HEK293 (cell line): ENCODE measurements at regions not wholly inside any gene's neighbourhood (a gene's known extent, or its start where the extent isn't known, plus 50 kb on each side); places are given as distances from the start of the nearest gene placed in this dataset.

ENCODE experiments used
- CTCF ChIA-PET: fragments of 350-600 bp; formaldehyde crosslinking; extraction: SDS; loops from one replicate; lab custom pipeline; 2021; ENCODE audit warnings: antibody characterized with exemption; lab: Yijun Ruan, JAX
- POLR2A ChIA-PET: fragments of 300-600 bp; formaldehyde crosslinking; extraction: SDS; loops from one replicate; lab custom pipeline; 2020; ENCODE audit warnings: antibody characterized with exemption, inconsistent platforms; lab: Yijun Ruan, JAX
- H3K27ac ChIP-seq: fragments of 200-500 bp; sonication (Bioruptor generic); 2 replicates; pipeline ENCODE4 v1.5.1; 2014; ENCODE audit warnings: low read depth, low read length, control low read depth, inconsistent platforms; ENCODE audit errors: extremely low read depth
- H3K36me3 ChIP-seq, 2 experiments: fragments of 200-500 bp in 1 of 2; sonication (Bioruptor generic) in 1 of 2; 1 replicate in 1 of 2; 2 replicates in 1 of 2; pipeline ENCODE4 v1.5.1; 2014 to 2017; ENCODE audit warnings: inconsistent platforms in 2 of 2, low read length in 2 of 2; ENCODE audit not compliant: control insufficient read depth in 2 of 2, insufficient read depth in 1 of 2
- H3K4me1 ChIP-seq: fragments of 200-500 bp; sonication (Bioruptor generic); 2 replicates; pipeline ENCODE4 v1.5.1; 2014; ENCODE audit warnings: mild to moderate bottlenecking, low read length, inconsistent platforms; ENCODE audit not compliant: control insufficient read depth, insufficient read depth
- H3K4me3 ChIP-seq: 2 replicates; pipeline ENCODE4 v1.5.1; 2011; ENCODE audit warnings: low read depth, mild to moderate bottlenecking, control low read depth, low read length, moderate library complexity
- H3K9me3 ChIP-seq: fragments of 200-500 bp; sonication (Bioruptor generic); 2 replicates; pipeline ENCODE4 v1.5.1; 2014; ENCODE audit warnings: low read depth, low read length, inconsistent platforms; ENCODE audit not compliant: control insufficient read depth, insufficient read depth
- ELK4 ChIP-seq: IDR thresholded peaks from 2 replicates; pipeline ENCODE4 v1.6.1; 2011; ENCODE audit warnings: mild to moderate bottlenecking, low read depth, low read length, borderline replicate concordance
- GLI4 ChIP-seq: fragments of 450-650 bp; formaldehyde crosslinking; IDR thresholded peaks from 2 replicates; pipeline ENCODE4 v1.5.1; 2016; ENCODE audit warnings: missing biosample characterization, missing genetic modification characterization
- KLF10 ChIP-seq: fragments of 450-650 bp; IDR thresholded peaks from 2 replicates; pipeline ENCODE4 v1.5.1; 2018; ENCODE audit warnings: missing biosample characterization, mild to moderate bottlenecking, missing genetic modification characterization
- SP3 ChIP-seq: fragments of 450-650 bp; formaldehyde crosslinking; IDR thresholded peaks from 2 replicates; pipeline ENCODE4 v1.5.1; 2016; ENCODE audit warnings: missing biosample characterization, missing genetic modification characterization
- ZBTB11 ChIP-seq: fragments of 450-650 bp; formaldehyde crosslinking; conservative IDR thresholded peaks from 2 replicates; pipeline ENCODE4 v1.5.1; 2016; ENCODE audit warnings: low read depth, missing biosample characterization, missing genetic modification characterization
- ZBTB21 ChIP-seq: fragments of 450-650 bp; formaldehyde crosslinking; IDR thresholded peaks from 2 replicates; pipeline ENCODE4 v1.5.1; 2017; ENCODE audit warnings: missing biosample characterization, missing genetic modification characterization
- ZNF155 ChIP-seq: fragments of 450-650 bp; formaldehyde crosslinking; IDR thresholded peaks from 2 replicates; pipeline ENCODE4 v1.5.1; 2016; ENCODE audit warnings: missing biosample characterization, missing genetic modification characterization
- ZNF19 ChIP-seq: fragments of 450-650 bp; formaldehyde crosslinking; IDR thresholded peaks from 2 replicates; pipeline ENCODE4; 2016; ENCODE audit warnings: missing biosample characterization, missing genetic modification characterization, low read depth
- ZNF366 ChIP-seq: fragments of 450-650 bp; formaldehyde crosslinking; conservative IDR thresholded peaks from 2 replicates; pipeline ENCODE4 v1.5.1; 2016; ENCODE audit warnings: missing biosample characterization, missing genetic modification characterization
- ZNF37A ChIP-seq: fragments of 450-650 bp; IDR thresholded peaks from 2 replicates; pipeline ENCODE4 v1.5.1; 2018; ENCODE audit warnings: missing biosample characterization, missing genetic modification characterization
- ZNF449 ChIP-seq: fragments of 450-650 bp; formaldehyde crosslinking; IDR thresholded peaks from 2 replicates; pipeline ENCODE4 v1.5.1; 2017; ENCODE audit warnings: missing biosample characterization, mild to moderate bottlenecking, missing genetic modification characterization, moderate library complexity
- ZNF501 ChIP-seq: fragments of 450-650 bp; formaldehyde crosslinking; IDR thresholded peaks from 2 replicates; pipeline ENCODE4 v1.5.1; 2016; ENCODE audit warnings: missing biosample characterization, missing genetic modification characterization
- ZNF510 ChIP-seq: fragments of 450-650 bp; formaldehyde crosslinking; IDR thresholded peaks from 2 replicates; pipeline ENCODE4 v1.5.1; 2018; ENCODE audit warnings: mild to moderate bottlenecking, missing genetic modification characterization, missing biosample characterization; ENCODE audit not compliant: insufficient replicate concordance
- ZNF521 ChIP-seq: fragments of 450-650 bp; formaldehyde crosslinking; IDR thresholded peaks from 2 replicates; pipeline ENCODE4 v1.5.1; 2017; ENCODE audit warnings: missing biosample characterization, mild to moderate bottlenecking, missing genetic modification characterization
- ZNF555 ChIP-seq: fragments of 450-650 bp; formaldehyde crosslinking; conservative IDR thresholded peaks from 2 replicates; pipeline ENCODE4 v1.5.1; 2017; ENCODE audit warnings: missing biosample characterization, mild to moderate bottlenecking, missing genetic modification characterization, inconsistent platforms
- ZNF585B ChIP-seq: fragments of 450-650 bp; formaldehyde crosslinking; IDR thresholded peaks from 2 replicates; pipeline ENCODE4 v1.5.1; 2016; ENCODE audit warnings: missing biosample characterization, missing genetic modification characterization
- ZNF623 ChIP-seq: fragments of 450-650 bp; formaldehyde crosslinking; IDR thresholded peaks from 2 replicates; pipeline ENCODE4 v1.5.1; 2016; ENCODE audit warnings: missing biosample characterization, missing genetic modification characterization
- ZNF76 ChIP-seq: fragments of 450-650 bp; formaldehyde crosslinking; IDR thresholded peaks from 2 replicates; pipeline ENCODE4; 2016; ENCODE audit warnings: low read depth, missing biosample characterization, missing genetic modification characterization, borderline replicate concordance
- ZNF776 ChIP-seq: fragments of 450-650 bp; formaldehyde crosslinking; IDR thresholded peaks from 2 replicates; pipeline ENCODE4 v1.5.0; 2017; ENCODE audit warnings: missing biosample characterization, missing genetic modification characterization, borderline replicate concordance

GRCh38 chr14:55741240-55741639 is 161.2 kb downstream of the KTN1 start:
- POLR2A ChIA-PET = interaction anchor here (0.7 kb wide), 1 partner anchor 57 kb away, joined by 4 read pairs; no protein-coding TSS in a partner anchor
- CTCF ChIA-PET = no interaction called here
- Histone ChIP-seq H3K4me1 (peaks cover 7% of the 10 kb centered on the region), H3K4me3 (no peak overlapping the region), H3K9me3 (no peaks in the 10 kb centered on the region), H3K36me3 (no peaks in the 10 kb centered on the region), H3K27ac (no peak overlapping the region)
- peak; percentile 69 for TF ChIP-seq ZNF366 (tag by site-specific recombination)
- TF ChIP-seq ZNF776 (tag by site-specific recombination) = no peak

- POLR2A ChIA-PET = no interaction called here
- Histone ChIP-seq H3K36me3 (no peaks in the 10 kb centered on the region), H3K27ac (no peak overlapping the region), H3K4me1 (peaks cover 7% of the 10 kb centered on the region), H3K9me3 (no peaks in the 10 kb centered on the region), H3K4me3 (no peak overlapping the region)
- TF ChIP-seq ZNF501 (tag by site-specific recombination) = no peak
- TF ChIP-seq ZNF623 (tag by site-specific recombination) = no peak
- TF ChIP-seq SP3 (tag by site-specific recombination) = no peak
- TF ChIP-seq ZBTB21 = no peak
- no peak for TF ChIP-seq ZNF37A (tag by site-specific recombination)
- TF ChIP-seq ZNF510 (tag by site-specific recombination) = no peak
- TF ChIP-seq ZNF76 (tag by site-specific recombination) = no peak
- TF ChIP-seq ZNF449 (tag by site-specific recombination) = no peak
- CTCF ChIA-PET = interaction anchor here (0.7 to 1.0 kb wide), 2 partner anchors 12 to 650 kb away, joined by 3 read pairs; no protein-coding TSS in a partner anchor
Observed at GRCh38 chr14:55743551-55743950, 163.5 kb downstream of the KTN1 start.

- POLR2A ChIA-PET = no interaction called here
- no peak for TF ChIP-seq KLF10 (tag by site-specific recombination)
- no peak for TF ChIP-seq GLI4 (tag by site-specific recombination)
- no peak for TF ChIP-seq ZNF585B (tag by site-specific recombination)
- no peak for TF ChIP-seq ZBTB11
- no peak for TF ChIP-seq ZNF155 (tag by site-specific recombination)
- TF ChIP-seq ZNF521 (tag by site-specific recombination) = no peak
- no peak for TF ChIP-seq ELK4
- TF ChIP-seq ZNF555 = no peak
- no peak for TF ChIP-seq ZNF19 (tag by site-specific recombination)
- no peak overlapping the region for H3K4me3 ChIP-seq
- H3K27ac ChIP-seq = no peak overlapping the region
- H3K9me3 ChIP-seq = no peaks in the 10 kb centered on the region
- H3K36me3 ChIP-seq = no peaks in the 10 kb centered on the region
- H3K4me1 ChIP-seq = peaks cover 7% of the 10 kb centered on the region
- CTCF ChIA-PET = interaction anchor here (0.7 to 1.0 kb wide), 2 partner anchors 13 to 651 kb away, joined by 3 read pairs; no protein-coding TSS in a partner anchor
Observed at GRCh38 chr14:55744321-55744720, 164.3 kb downstream of the KTN1 start.
